Neural progenitor cell (in vitro differentiated cells): ENCODE measurements at regions not wholly inside any gene's neighbourhood (a gene's known extent, or its start where the extent isn't known, plus 50 kb on each side); places are given as distances from the start of the nearest gene placed in this dataset.

Experiments used
- CTCF ChIP-seq: fragments of 200-600 bp; sonication (generic); IDR thresholded peaks from 2 replicates; pipeline ENCODE4 v1.5.1; 2017; ENCODE audit warnings: antibody characterized with exemption, mild to moderate bottlenecking
- EZH2 ChIP-seq: fragments of 200-600 bp; sonication (generic); IDR thresholded peaks from 2 replicates; pipeline ENCODE4 v1.6.1; 2017; ENCODE audit warnings: antibody characterized with exemption, mild to moderate bottlenecking, moderate library complexity

GRCh38 chr2:160646684-160647444, 153.3 kb upstream of the RBMS1 start:
- no peak for TF ChIP-seq CTCF
- no peak for TF ChIP-seq EZH2
